ENCODE measurements at regions not wholly inside any gene's neighbourhood (a gene's known extent, or its start where the extent isn't known, plus 50 kb on each side); places are given as distances from the start of the nearest gene placed in this dataset.

DNA sequence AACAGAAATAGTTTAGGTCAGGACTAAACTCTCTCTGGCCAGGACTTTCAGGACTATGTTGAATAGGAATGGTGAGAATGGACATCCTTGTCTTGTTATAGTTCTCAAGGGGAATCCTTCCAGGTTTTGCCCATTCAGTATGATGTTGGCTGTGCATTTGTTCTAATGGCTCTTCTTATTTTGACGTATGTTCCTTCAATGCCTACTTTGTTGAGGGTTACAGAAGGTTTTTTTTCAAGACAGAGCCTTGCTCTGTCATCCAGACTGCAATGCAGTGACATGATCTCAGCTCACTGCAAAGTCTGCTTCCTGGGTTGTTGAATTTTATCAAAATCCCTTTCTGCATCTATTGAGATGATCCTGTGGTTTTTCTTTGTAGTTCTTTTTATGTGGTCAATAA is 79.5 kb upstream of the NID2 start:
- TF ChIP-seq POLR2A (IDR thresholded peaks at IDR 0.05; ENCODE audit: low read depth, low read length) (no peak), POLR2AphosphoS5 (IDR thresholded peaks at IDR 0.05; ENCODE audit: low read depth, low read length) (no peak)
